ENCODE measurements at regions not wholly inside any gene's neighbourhood (a gene's known extent, or its start where the extent isn't known, plus 50 kb on each side); places are given as distances from the start of the nearest gene placed in this dataset.

DNA sequence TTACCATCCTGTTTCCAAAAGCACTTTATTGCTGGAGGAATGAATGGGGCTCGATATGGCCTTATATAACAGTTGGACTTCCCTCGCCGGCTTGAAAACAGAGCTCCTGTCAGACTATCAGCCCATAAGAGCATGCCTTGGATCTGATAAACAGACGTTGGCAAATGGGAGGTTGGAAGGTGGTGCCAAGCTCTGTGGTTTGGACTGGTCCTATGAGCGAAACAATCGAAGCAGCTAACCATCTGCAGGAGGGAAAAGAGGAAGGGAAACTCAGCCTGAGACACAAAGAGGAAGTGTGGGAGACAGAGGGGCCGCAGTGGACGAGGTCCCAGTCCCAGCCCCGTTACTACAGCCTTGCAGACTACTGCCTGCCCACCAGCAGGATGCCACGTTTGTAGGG lies 92.9 kb downstream of the TFAP2C start:
- no peak for TF ChIP-seq TCF12 (IDR thresholded peaks at IDR 0.05; ENCODE audit: low read depth)
- no peak for TF ChIP-seq FOXM1 (IDR thresholded peaks at IDR 0.05; ENCODE audit: borderline replicate concordance, low read depth)
- TF ChIP-seq TAF1 (IDR thresholded peaks at IDR 0.05; ENCODE audit: low read depth), result no peak
- no peak for TF ChIP-seq NFIC (IDR thresholded peaks at IDR 0.05)

- TF ChIP-seq CREB1 (IDR thresholded peaks at IDR 0.05; ENCODE audit: low read depth) (no peak), CEBPB (IDR thresholded peaks at IDR 0.05) (no peak), TCF12 (IDR thresholded peaks at IDR 0.05; ENCODE audit: low read depth) (no peak), REST (IDR thresholded peaks at IDR 0.05; ENCODE audit: low read depth) (no peak), RAD21 (IDR thresholded peaks at IDR 0.05; ENCODE audit: low read depth) (no peak), FOXM1 (IDR thresholded peaks at IDR 0.05; ENCODE audit: borderline replicate concordance, low read depth) (no peak), NFIC (IDR thresholded peaks at IDR 0.05) (no peak), EGR1 (IDR thresholded peaks at IDR 0.05) (no peak), YY1 (IDR thresholded peaks at IDR 0.05; ENCODE audit: low read depth) (no peak), USF1 (IDR thresholded peaks at IDR 0.05) (no peak)
These were observed 94.2 kb downstream of the TFAP2C start for GRCh38 chr20:56723331-56723730.

DNA sequence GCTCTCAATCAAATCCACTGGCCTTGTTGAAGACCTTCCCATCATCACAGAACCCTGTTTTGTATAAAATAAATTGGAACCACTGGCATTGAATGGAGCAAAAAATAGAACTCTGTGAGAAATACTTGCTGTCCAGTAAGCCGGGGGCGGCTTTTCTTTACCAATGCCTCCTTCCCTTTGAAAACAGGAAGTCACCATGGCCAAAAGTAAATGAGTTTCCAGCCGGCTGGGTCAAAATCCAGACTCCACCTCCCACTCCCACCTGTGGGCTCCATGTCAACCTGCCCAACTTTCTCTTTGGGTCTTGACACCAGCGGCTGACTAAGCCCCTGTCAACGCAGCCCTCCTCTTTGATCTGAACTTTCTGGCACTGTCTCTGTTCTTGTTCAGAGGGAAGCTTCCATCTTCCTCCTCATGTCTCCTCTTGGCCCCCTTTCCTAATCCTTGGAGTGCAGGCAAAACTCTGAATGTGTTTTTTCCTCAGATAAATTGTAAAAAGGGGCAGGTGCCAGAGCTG lies 95.2 kb downstream of the TFAP2C start:
- TF ChIP-seq TCF12 (IDR thresholded peaks at IDR 0.05; ENCODE audit: low read depth), result no peak
- no peak for TF ChIP-seq REST (IDR thresholded peaks at IDR 0.05; ENCODE audit: low read depth)
- no peak for TF ChIP-seq ZBTB7A (IDR thresholded peaks at IDR 0.05; ENCODE audit: low read depth)
- TF ChIP-seq YY1 (IDR thresholded peaks at IDR 0.05; ENCODE audit: low read depth), result no peak
- no peak for TF ChIP-seq RAD21 (IDR thresholded peaks at IDR 0.05; ENCODE audit: low read depth)

- no peak for TF ChIP-seq TEAD4 (IDR thresholded peaks at IDR 0.05)
- 0 out of 2 replicates have a peak, but pooled peaks have one; percentile 15 for TF ChIP-seq USF1 (IDR thresholded peaks at IDR 0.05)
These were observed 100.9 kb downstream of the TFAP2C start for GRCh38 chr20:56730003-56730402.

- TF ChIP-seq NFIC (IDR thresholded peaks at IDR 0.05), result no peak
- TF ChIP-seq, protein P1, sequence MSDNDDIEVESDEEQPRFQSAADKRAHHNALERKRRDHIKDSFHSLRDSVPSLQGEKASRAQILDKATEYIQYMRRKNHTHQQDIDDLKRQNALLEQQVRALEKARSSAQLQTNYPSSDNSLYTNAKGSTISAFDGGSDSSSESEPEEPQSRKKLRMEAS (IDR thresholded peaks at IDR 0.05), result no peak
- no peak for TF ChIP-seq USF1 (IDR thresholded peaks at IDR 0.05)
- TF ChIP-seq TAF1 (IDR thresholded peaks at IDR 0.05; ENCODE audit: low read depth), result no peak
- no peak for TF ChIP-seq ZBTB7A (IDR thresholded peaks at IDR 0.05; ENCODE audit: low read depth)
- TF ChIP-seq REST (IDR thresholded peaks at IDR 0.05; ENCODE audit: low read depth), result no peak
- TF ChIP-seq YY1 (IDR thresholded peaks at IDR 0.05; ENCODE audit: low read depth), result no peak
- TF ChIP-seq FOXM1 (IDR thresholded peaks at IDR 0.05; ENCODE audit: borderline replicate concordance, low read depth), result no peak
- no peak for TF ChIP-seq TCF12 (IDR thresholded peaks at IDR 0.05; ENCODE audit: low read depth)
- TF ChIP-seq RAD21 (IDR thresholded peaks at IDR 0.05; ENCODE audit: low read depth), result no peak
- no peak for TF ChIP-seq CEBPB (IDR thresholded peaks at IDR 0.05)
- no peak for TF ChIP-seq CREB1 (IDR thresholded peaks at IDR 0.05; ENCODE audit: low read depth)
- no peak for TF ChIP-seq EP300 (IDR thresholded peaks at IDR 0.05; ENCODE audit: borderline replicate concordance)
- TF ChIP-seq EGR1 (IDR thresholded peaks at IDR 0.05), result no peak
- no peak for TF ChIP-seq TEAD4 (IDR thresholded peaks at IDR 0.05)
These were observed 101.9 kb downstream of the TFAP2C start for GRCh38 chr20:56730996-56731395.

Measured in Ishikawa (cell line).